ENCODE measurements at regions not wholly inside any gene's neighbourhood (a gene's known extent, or its start where the extent isn't known, plus 50 kb on each side); places are given as distances from the start of the nearest gene placed in this dataset. TPM values are rescaled to one million over a fixed set of nuclear protein-coding genes. Genes with fewer than 3 reads are reported as not detected.

- H3K36me3 ChIP-seq (ENCODE audit: control insufficient read depth in 4 of 4, insufficient read depth in 4 of 4, low read length in 4 of 4), result no peaks in the 10 kb centered on the region
- H3K27me3 ChIP-seq (ENCODE audit: control insufficient read depth in 3 of 3, insufficient read depth in 3 of 3, low read length in 2 of 3), result no peaks in the 10 kb centered on the region
- H3K9me3 ChIP-seq (ENCODE audit: control insufficient read depth in 4 of 4, insufficient read depth in 3 of 4, low read length in 3 of 4), result no peaks in the 10 kb centered on the region
- no peak overlapping the region for H3K4me3 ChIP-seq
- DNase-seq (no peak), ATAC-seq (ENCODE audit: insufficient read depth, low FRiP score) (no peak)
- H3K9ac ChIP-seq (ENCODE audit: insufficient read depth in 1 of 2, low read length in 2 of 2), result no peak overlapping the region
- H3K27ac ChIP-seq (ENCODE audit: low read depth in 1 of 2, low read length in 1 of 2), result no peak overlapping the region
- WGBS, 2 donors, result 71 to 91% methylated on average over 1 of the region's 1 CpG
- no peaks in the 10 kb centered on the region for H3K4me1 ChIP-seq (ENCODE audit: control insufficient read depth in 5 of 5, insufficient read depth in 5 of 5, low read length in 5 of 5)
- TF ChIP-seq, protein P1, sequence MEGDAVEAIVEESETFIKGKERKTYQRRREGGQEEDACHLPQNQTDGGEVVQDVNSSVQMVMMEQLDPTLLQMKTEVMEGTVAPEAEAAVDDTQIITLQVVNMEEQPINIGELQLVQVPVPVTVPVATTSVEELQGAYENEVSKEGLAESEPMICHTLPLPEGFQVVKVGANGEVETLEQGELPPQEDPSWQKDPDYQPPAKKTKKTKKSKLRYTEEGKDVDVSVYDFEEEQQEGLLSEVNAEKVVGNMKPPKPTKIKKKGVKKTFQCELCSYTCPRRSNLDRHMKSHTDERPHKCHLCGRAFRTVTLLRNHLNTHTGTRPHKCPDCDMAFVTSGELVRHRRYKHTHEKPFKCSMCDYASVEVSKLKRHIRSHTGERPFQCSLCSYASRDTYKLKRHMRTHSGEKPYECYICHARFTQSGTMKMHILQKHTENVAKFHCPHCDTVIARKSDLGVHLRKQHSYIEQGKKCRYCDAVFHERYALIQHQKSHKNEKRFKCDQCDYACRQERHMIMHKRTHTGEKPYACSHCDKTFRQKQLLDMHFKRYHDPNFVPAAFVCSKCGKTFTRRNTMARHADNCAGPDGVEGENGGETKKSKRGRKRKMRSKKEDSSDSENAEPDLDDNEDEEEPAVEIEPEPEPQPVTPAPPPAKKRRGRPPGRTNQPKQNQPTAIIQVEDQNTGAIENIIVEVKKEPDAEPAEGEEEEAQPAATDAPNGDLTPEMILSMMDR (IDR thresholded peaks at IDR 0.05; ENCODE audit: control extremely low read depth, extremely low read depth), result no peak
Observed at GRCh38 chr6:109221543-109222195, 126.4 kb downstream of the CEP57L1 start.

Small RNA genes in the stretch of these regions (small RNA-seq; reads per million reads assigned to genes)
- gene AL359711.1 (ENCODE audit: low replicate concordance), result not detected
- gene RNY3P11 (ENCODE audit: low replicate concordance), result not detected

Measured in lung (tissue), 12 donors.